Fibroblast of lung (primary cell): ENCODE measurements at regions not wholly inside any gene's neighbourhood (a gene's known extent, or its start where the extent isn't known, plus 50 kb on each side); places are given as distances from the start of the nearest gene placed in this dataset.

ENCODE experiments used
- EZH2 ChIP-seq: IDR thresholded peaks from 2 replicates; pipeline ENCODE4 v1.5.1; 2012; ENCODE audit warnings: low read length, control low read depth, mild to moderate bottlenecking; ENCODE audit errors: missing control alignments
- TF ChIP-seq, protein P1 (sequence below), 2 donors: IDR thresholded peaks in 1 of 2; conservative IDR thresholded peaks in 1 of 2; 1 replicate in 1 of 2; 2 replicates in 1 of 2; pipeline ENCODE4 v1.5.1; 2011 to 2012; ENCODE audit warnings: low read length in 2 of 2, control low read depth in 1 of 2, inconsistent platforms in 1 of 2, low read depth in 1 of 2, mild to moderate bottlenecking in 1 of 2

DNA sequence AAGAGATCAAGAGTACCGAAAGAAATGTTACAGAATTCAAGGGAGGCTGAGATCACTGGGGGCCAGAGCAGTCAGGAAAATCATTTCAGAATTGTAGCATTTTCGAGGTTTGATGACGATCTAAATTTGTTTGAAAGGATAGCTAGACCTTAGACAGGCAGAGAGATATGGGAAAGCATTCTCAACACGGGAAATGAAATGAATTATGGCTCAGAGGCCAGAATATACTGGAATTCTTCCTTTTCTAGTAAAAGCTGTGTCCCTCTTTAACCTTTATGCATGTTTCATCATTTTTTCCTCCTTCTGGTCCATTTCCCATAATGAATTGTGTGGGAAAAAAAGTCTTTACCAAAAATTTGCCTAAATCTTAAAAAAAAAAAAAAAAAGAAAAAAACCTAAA is 78.8 kb downstream of the NABP1 start:
- TF ChIP-seq, protein P1, sequence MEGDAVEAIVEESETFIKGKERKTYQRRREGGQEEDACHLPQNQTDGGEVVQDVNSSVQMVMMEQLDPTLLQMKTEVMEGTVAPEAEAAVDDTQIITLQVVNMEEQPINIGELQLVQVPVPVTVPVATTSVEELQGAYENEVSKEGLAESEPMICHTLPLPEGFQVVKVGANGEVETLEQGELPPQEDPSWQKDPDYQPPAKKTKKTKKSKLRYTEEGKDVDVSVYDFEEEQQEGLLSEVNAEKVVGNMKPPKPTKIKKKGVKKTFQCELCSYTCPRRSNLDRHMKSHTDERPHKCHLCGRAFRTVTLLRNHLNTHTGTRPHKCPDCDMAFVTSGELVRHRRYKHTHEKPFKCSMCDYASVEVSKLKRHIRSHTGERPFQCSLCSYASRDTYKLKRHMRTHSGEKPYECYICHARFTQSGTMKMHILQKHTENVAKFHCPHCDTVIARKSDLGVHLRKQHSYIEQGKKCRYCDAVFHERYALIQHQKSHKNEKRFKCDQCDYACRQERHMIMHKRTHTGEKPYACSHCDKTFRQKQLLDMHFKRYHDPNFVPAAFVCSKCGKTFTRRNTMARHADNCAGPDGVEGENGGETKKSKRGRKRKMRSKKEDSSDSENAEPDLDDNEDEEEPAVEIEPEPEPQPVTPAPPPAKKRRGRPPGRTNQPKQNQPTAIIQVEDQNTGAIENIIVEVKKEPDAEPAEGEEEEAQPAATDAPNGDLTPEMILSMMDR (conservative IDR thresholded peaks at IDR 0.05 in 1 of 2, IDR thresholded peaks at IDR 0.05 in 1 of 2; ENCODE audit: low read depth in 1 of 2, low read length in 2 of 2), result no peak
- no peak for TF ChIP-seq EZH2
